Muscle layer of colon (tissue), 2 donors: ENCODE measurements at regions not wholly inside any gene's neighbourhood (a gene's known extent, or its start where the extent isn't known, plus 50 kb on each side); places are given as distances from the start of the nearest gene placed in this dataset.

Source experiments
- H3K27ac ChIP-seq: one replicate; pipeline ENCODE4 v1.7.0; 2013; ENCODE audit warnings: low read depth, mild to moderate bottlenecking, low read length, moderate library complexity
- H3K27me3 ChIP-seq, 2 donors: one replicate each; pipeline ENCODE4 v1.7.0; 2013; ENCODE audit warnings: low read length in 2 of 2, mild to moderate bottlenecking in 2 of 2; ENCODE audit not compliant: insufficient read depth in 2 of 2, control insufficient read depth in 1 of 2
- H3K36me3 ChIP-seq: one replicate; pipeline ENCODE4 v1.7.0; 2013; ENCODE audit warnings: mild to moderate bottlenecking, low read length; ENCODE audit not compliant: insufficient read depth
- H3K4me1 ChIP-seq: one replicate; pipeline ENCODE4 v1.7.0; 2013; ENCODE audit warnings: mild to moderate bottlenecking, low read length; ENCODE audit not compliant: insufficient read depth
- H3K4me3 ChIP-seq, 2 donors: one replicate each; pipeline ENCODE4 v1.7.0; 2013; ENCODE audit warnings: low read length in 2 of 2, low read depth in 1 of 2, mild to moderate bottlenecking in 1 of 2, moderate library complexity in 1 of 2
- H3K9ac ChIP-seq: one replicate; pipeline ENCODE4 v1.7.0; 2013; ENCODE audit warnings: low read length
- H3K9me3 ChIP-seq: one replicate; pipeline ENCODE4 v1.7.0; 2013; ENCODE audit warnings: mild to moderate bottlenecking, low read length
- donor health status: abdominal sarcoma.
- donor health status: Adenocarcinoma of cecum.

GRCh38 chr7:47000561-47000960, 581.4 kb downstream of the TNS3 start:
- Histone ChIP-seq H3K36me3 (no peaks in the 10 kb centered on the region), H3K9me3 (no peaks in the 10 kb centered on the region), H3K4me3 (no peak overlapping the region), H3K27me3 (no peaks in the 10 kb centered on the region), H3K9ac (no peak overlapping the region), H3K27ac (no peak overlapping the region), H3K4me1 (no peaks in the 10 kb centered on the region)

GRCh38 chr7:46999866-47000265, 582.0 kb downstream of the TNS3 start:
- Histone ChIP-seq H3K9me3 (no peaks in the 10 kb centered on the region), H3K4me1 (no peaks in the 10 kb centered on the region), H3K27me3 (no peaks in the 10 kb centered on the region), H3K9ac (no peak overlapping the region), H3K36me3 (no peaks in the 10 kb centered on the region), H3K27ac (no peak overlapping the region), H3K4me3 (no peak overlapping the region)

- Histone ChIP-seq H3K27ac (no peak overlapping the region), H3K27me3 (no peaks in the 10 kb centered on the region), H3K4me1 (peaks cover 7% of the 10 kb centered on the region), H3K9me3 (no peaks in the 10 kb centered on the region), H3K36me3 (no peaks in the 10 kb centered on the region), H3K4me3 (no peak overlapping the region), H3K9ac (no peak overlapping the region)
Measured at GRCh38 chr7:46996972-46997371, 584.9 kb downstream of the TNS3 start.

- Histone ChIP-seq H3K4me3 (no peak overlapping the region), H3K9me3 (no peaks in the 10 kb centered on the region), H3K27ac (no peak overlapping the region), H3K36me3 (no peaks in the 10 kb centered on the region), H3K9ac (no peak overlapping the region), H3K27me3 (no peaks in the 10 kb centered on the region), H3K4me1 (peaks cover 7% of the 10 kb centered on the region)
Measured at GRCh38 chr7:46993396-46993795, 588.5 kb downstream of the TNS3 start.

GRCh38 chr7:46990761-46991160, 591.1 kb downstream of the TNS3 start:
- Histone ChIP-seq H3K27ac (no peak overlapping the region), H3K9ac (no peak overlapping the region), H3K27me3 (no peaks in the 10 kb centered on the region), H3K4me1 (peaks cover 7% of the 10 kb centered on the region), H3K36me3 (no peaks in the 10 kb centered on the region), H3K4me3 (no peak overlapping the region), H3K9me3 (no peaks in the 10 kb centered on the region)

GRCh38 chr7:46989247-46989646, 592.7 kb downstream of the TNS3 start:
- H3K4me1 ChIP-seq, result peaks cover 7% of the 10 kb centered on the region
- no peak overlapping the region for H3K9ac ChIP-seq
- no peaks in the 10 kb centered on the region for H3K9me3 ChIP-seq
- H3K27ac ChIP-seq, result no peak overlapping the region
- H3K36me3 ChIP-seq, result no peaks in the 10 kb centered on the region
- H3K27me3 ChIP-seq, result no peaks in the 10 kb centered on the region
- no peak overlapping the region for H3K4me3 ChIP-seq

GRCh38 chr7:46982928-46983327, 599.0 kb downstream of the TNS3 start:
- Histone ChIP-seq H3K27me3 (no peaks in the 10 kb centered on the region), H3K4me1 (no peaks in the 10 kb centered on the region), H3K4me3 (no peak overlapping the region), H3K27ac (no peak overlapping the region), H3K36me3 (no peaks in the 10 kb centered on the region), H3K9me3 (no peaks in the 10 kb centered on the region), H3K9ac (no peak overlapping the region)

- Histone ChIP-seq H3K9me3 (no peaks in the 10 kb centered on the region), H3K4me1 (no peaks in the 10 kb centered on the region), H3K27ac (no peak overlapping the region), H3K27me3 (no peaks in the 10 kb centered on the region), H3K9ac (no peak overlapping the region), H3K36me3 (no peaks in the 10 kb centered on the region), H3K4me3 (no peak overlapping the region)
Measured at GRCh38 chr7:46979439-46979838, 602.5 kb downstream of the TNS3 start.

- Histone ChIP-seq H3K36me3 (no peaks in the 10 kb centered on the region), H3K9me3 (no peaks in the 10 kb centered on the region), H3K4me3 (no peak overlapping the region), H3K27me3 (no peaks in the 10 kb centered on the region), H3K27ac (no peak overlapping the region), H3K9ac (no peak overlapping the region), H3K4me1 (no peaks in the 10 kb centered on the region)
Measured at GRCh38 chr7:46975493-46975892, 606.4 kb downstream of the TNS3 start.

GRCh38 chr7:46972205-46972604, 609.7 kb downstream of the TNS3 start:
- no peak overlapping the region for H3K9ac ChIP-seq
- H3K4me1 ChIP-seq, result no peaks in the 10 kb centered on the region
- no peaks in the 10 kb centered on the region for H3K27me3 ChIP-seq
- H3K36me3 ChIP-seq, result no peaks in the 10 kb centered on the region
- no peak overlapping the region for H3K27ac ChIP-seq
- H3K9me3 ChIP-seq, result no peaks in the 10 kb centered on the region
- H3K4me3 ChIP-seq, result no peak overlapping the region

- Histone ChIP-seq H3K27ac (no peak overlapping the region), H3K9ac (no peak overlapping the region), H3K4me1 (no peaks in the 10 kb centered on the region), H3K9me3 (no peaks in the 10 kb centered on the region), H3K4me3 (no peak overlapping the region), H3K36me3 (no peaks in the 10 kb centered on the region), H3K27me3 (no peaks in the 10 kb centered on the region)
Measured at GRCh38 chr7:46970476-46970875, 611.4 kb downstream of the TNS3 start.

- Histone ChIP-seq H3K4me3 (no peak overlapping the region), H3K27ac (no peak overlapping the region), H3K9ac (no peak overlapping the region), H3K27me3 (no peaks in the 10 kb centered on the region), H3K9me3 (no peaks in the 10 kb centered on the region), H3K4me1 (no peaks in the 10 kb centered on the region), H3K36me3 (no peaks in the 10 kb centered on the region)
Measured at GRCh38 chr7:46970131-46970430, 611.8 kb downstream of the TNS3 start.
